ENCODE measurements at regions not wholly inside any gene's neighbourhood (a gene's known extent, or its start where the extent isn't known, plus 50 kb on each side); places are given as distances from the start of the nearest gene placed in this dataset.

DNA sequence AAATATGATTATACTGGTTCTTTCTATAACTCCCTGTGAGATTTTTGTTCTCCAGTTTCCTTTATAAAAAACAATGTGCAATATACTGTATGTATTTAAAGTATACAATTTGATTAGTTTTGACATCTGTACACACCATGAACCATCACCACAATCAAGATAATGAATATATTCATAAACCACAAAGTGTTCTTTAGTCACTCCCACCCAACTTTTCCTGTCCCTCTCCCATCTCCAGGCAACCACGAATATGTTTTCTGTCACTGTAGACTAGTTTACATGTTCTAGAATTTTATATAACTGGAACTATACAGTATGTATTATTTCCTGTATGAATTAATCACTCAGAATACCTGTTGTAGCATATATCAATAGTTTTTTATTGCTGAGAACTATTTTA is 177.0 kb upstream of the MBNL1 start:
- H3K4me3 ChIP-seq (ENCODE audit: low read depth in 1 of 2, low read length in 2 of 2), result no peak overlapping the region
- H3K4me1 ChIP-seq (ENCODE audit: control insufficient read depth in 1 of 2, insufficient read depth in 2 of 2, low read length in 2 of 2), result no peaks in the 10 kb centered on the region
- H3K36me3 ChIP-seq (ENCODE audit: control insufficient read depth in 1 of 2, insufficient read depth in 2 of 2, low read length in 2 of 2), result no peaks in the 10 kb centered on the region
- H3K9ac ChIP-seq (ENCODE audit: low read depth in 1 of 2, low read length in 2 of 2), result no peak overlapping the region
- H3K27ac ChIP-seq (ENCODE audit: low read depth, low read length), result no peak overlapping the region
- no peaks in the 10 kb centered on the region for H3K27me3 ChIP-seq (ENCODE audit: control insufficient read depth in 1 of 2, insufficient read depth in 2 of 2, low read length in 2 of 2)
- no peaks in the 10 kb centered on the region for H3K9me3 ChIP-seq (ENCODE audit: control insufficient read depth in 1 of 2, low read length in 2 of 2)

DNA sequence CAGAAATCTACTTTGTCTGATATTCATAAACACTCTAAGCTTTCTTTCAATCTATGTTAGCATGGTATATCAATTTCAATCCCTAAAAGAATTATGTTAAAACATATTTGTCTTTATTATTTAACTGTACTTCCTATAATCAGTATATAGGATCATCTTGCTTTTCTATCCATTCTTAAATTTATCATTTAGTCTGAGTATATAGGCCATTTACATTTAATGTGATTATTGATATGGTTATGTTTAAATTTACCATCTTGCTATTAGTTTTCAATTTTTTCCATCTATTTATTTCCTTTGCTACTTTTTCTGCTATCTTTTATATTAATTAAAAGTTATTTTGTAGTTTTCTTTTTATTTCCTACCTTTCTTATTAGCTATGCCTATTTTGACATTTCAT is 174.8 kb upstream of the MBNL1 start:
- Histone ChIP-seq H3K9ac (ENCODE audit: low read depth in 1 of 2, low read length in 2 of 2) (no peak overlapping the region), H3K4me3 (ENCODE audit: low read depth in 1 of 2, low read length in 2 of 2) (no peak overlapping the region), H3K27ac (ENCODE audit: low read depth, low read length) (no peak overlapping the region), H3K27me3 (ENCODE audit: control insufficient read depth in 1 of 2, insufficient read depth in 2 of 2, low read length in 2 of 2) (no peaks in the 10 kb centered on the region), H3K4me1 (ENCODE audit: control insufficient read depth in 1 of 2, insufficient read depth in 2 of 2, low read length in 2 of 2) (no peaks in the 10 kb centered on the region), H3K9me3 (ENCODE audit: control insufficient read depth in 1 of 2, low read length in 2 of 2) (no peaks in the 10 kb centered on the region), H3K36me3 (ENCODE audit: control insufficient read depth in 1 of 2, insufficient read depth in 2 of 2, low read length in 2 of 2) (no peaks in the 10 kb centered on the region)

DNA sequence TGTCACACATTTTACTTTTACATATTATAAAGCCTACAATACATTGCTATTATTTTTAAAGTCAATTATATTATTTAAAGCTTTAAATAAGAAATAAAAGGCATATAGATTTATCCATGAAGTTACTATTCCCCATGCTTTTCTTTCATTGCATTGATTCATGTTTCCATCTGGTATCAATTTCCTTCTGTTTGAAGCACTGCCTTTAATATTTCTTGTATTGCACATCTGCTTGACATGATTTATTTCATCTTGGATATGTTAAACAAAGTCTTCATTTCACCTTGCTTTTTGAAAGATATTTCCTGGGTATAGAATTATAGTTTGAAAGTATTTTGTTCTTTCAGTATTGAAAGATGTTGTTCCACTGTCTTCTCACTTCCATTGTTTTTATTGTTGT is 174.3 kb upstream of the MBNL1 start:
- Histone ChIP-seq H3K4me1 (ENCODE audit: control insufficient read depth in 1 of 2, insufficient read depth in 2 of 2, low read length in 2 of 2) (no peaks in the 10 kb centered on the region), H3K27me3 (ENCODE audit: control insufficient read depth in 1 of 2, insufficient read depth in 2 of 2, low read length in 2 of 2) (no peaks in the 10 kb centered on the region), H3K9me3 (ENCODE audit: control insufficient read depth in 1 of 2, low read length in 2 of 2) (no peaks in the 10 kb centered on the region), H3K27ac (ENCODE audit: low read depth, low read length) (no peak overlapping the region), H3K9ac (ENCODE audit: low read depth in 1 of 2, low read length in 2 of 2) (no peak overlapping the region), H3K4me3 (ENCODE audit: low read depth in 1 of 2, low read length in 2 of 2) (no peak overlapping the region), H3K36me3 (ENCODE audit: control insufficient read depth in 1 of 2, insufficient read depth in 2 of 2, low read length in 2 of 2) (no peaks in the 10 kb centered on the region)

DNA sequence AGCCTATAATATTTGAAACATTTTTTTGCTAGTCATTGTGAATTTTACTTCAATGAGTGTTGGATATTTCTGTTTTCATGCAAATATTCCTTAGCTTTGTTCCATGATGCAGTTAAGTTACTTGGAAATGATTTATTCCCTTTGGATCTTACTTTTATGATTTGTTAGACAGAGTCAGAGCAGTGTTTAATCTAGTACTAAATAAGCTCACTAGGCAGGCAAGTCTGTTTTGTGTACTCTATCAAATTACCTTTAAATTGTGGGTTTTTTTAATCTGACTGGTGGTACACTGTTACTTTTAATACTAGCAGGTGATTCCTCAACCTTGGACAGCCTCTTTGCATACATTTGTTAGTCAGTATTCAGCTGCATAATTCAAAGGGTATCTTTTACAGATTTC is 173.3 kb upstream of the MBNL1 start:
- no peak overlapping the region for H3K9ac ChIP-seq (ENCODE audit: low read depth in 1 of 2, low read length in 2 of 2)
- H3K4me3 ChIP-seq (ENCODE audit: low read depth in 1 of 2, low read length in 2 of 2), result no peak overlapping the region
- H3K27me3 ChIP-seq (ENCODE audit: control insufficient read depth in 1 of 2, insufficient read depth in 2 of 2, low read length in 2 of 2), result no peaks in the 10 kb centered on the region
- H3K27ac ChIP-seq (ENCODE audit: low read depth, low read length), result no peak overlapping the region
- H3K9me3 ChIP-seq (ENCODE audit: control insufficient read depth in 1 of 2, low read length in 2 of 2), result no peaks in the 10 kb centered on the region
- no peaks in the 10 kb centered on the region for H3K36me3 ChIP-seq (ENCODE audit: control insufficient read depth in 1 of 2, insufficient read depth in 2 of 2, low read length in 2 of 2)
- H3K4me1 ChIP-seq (ENCODE audit: control insufficient read depth in 1 of 2, insufficient read depth in 2 of 2, low read length in 2 of 2), result no peaks in the 10 kb centered on the region

DNA sequence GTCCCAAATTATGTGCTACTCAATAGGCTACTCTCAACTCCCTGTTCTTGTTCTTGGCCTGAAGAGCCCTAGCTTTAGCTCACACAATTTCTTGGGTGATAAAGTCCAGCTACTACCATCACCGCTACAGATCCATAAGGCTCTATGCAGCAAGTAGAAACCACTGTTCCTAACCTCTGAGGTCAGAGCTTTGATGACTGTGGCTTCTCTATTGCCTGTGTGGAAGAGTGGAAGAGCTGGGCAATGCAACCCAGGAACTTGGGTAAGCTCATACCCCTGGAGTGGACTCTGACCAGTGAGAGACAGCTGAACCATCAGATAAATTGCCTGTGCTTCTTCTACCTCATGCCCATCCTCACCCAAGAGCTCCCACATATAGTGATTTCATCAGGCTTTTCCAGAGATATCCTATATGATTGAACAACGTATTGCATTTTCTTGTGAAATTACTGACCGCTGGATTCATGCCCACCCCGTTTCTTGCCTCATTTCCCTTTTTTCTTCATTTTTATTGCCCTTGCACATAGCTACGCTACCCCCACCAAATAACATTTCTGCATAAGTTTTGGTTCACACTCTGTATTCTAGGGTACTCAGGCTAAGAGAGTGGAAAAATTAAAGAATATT is 172.3 kb upstream of the MBNL1 start:
- no peaks in the 10 kb centered on the region for H3K9me3 ChIP-seq (ENCODE audit: control insufficient read depth in 1 of 2, low read length in 2 of 2)
- no peaks in the 10 kb centered on the region for H3K36me3 ChIP-seq (ENCODE audit: control insufficient read depth in 1 of 2, insufficient read depth in 2 of 2, low read length in 2 of 2)
- H3K27me3 ChIP-seq (ENCODE audit: control insufficient read depth in 1 of 2, insufficient read depth in 2 of 2, low read length in 2 of 2), result no peaks in the 10 kb centered on the region
- H3K27ac ChIP-seq (ENCODE audit: low read depth, low read length), result no peak overlapping the region
- H3K9ac ChIP-seq (ENCODE audit: low read depth in 1 of 2, low read length in 2 of 2), result no peak overlapping the region
- no peak overlapping the region for H3K4me3 ChIP-seq (ENCODE audit: low read depth in 1 of 2, low read length in 2 of 2)
- no peaks in the 10 kb centered on the region for H3K4me1 ChIP-seq (ENCODE audit: control insufficient read depth in 1 of 2, insufficient read depth in 2 of 2, low read length in 2 of 2)

DNA sequence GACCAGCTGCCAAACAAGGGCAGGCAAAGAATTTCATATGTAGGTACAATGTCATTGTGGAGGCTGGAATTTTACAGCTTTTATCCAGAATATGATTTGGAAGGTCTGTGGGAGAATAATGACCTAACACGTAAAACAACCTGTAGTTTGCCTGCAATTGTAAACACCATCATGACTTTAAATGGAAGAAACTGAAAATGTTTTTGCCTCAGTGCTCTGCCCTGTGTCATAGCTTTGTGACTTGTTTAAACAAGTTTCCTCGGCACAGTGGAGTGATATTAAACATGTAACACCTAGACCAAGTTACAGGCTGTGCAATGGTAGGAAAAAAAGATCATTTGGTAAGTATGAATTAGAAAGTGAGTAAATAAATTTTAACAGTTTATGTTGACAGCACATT is 171.6 kb upstream of the MBNL1 start:
- Histone ChIP-seq H3K9ac (ENCODE audit: low read depth in 1 of 2, low read length in 2 of 2) (no peak overlapping the region), H3K27ac (ENCODE audit: low read depth, low read length) (no peak overlapping the region), H3K36me3 (ENCODE audit: control insufficient read depth in 1 of 2, insufficient read depth in 2 of 2, low read length in 2 of 2) (no peaks in the 10 kb centered on the region), H3K9me3 (ENCODE audit: control insufficient read depth in 1 of 2, low read length in 2 of 2) (no peaks in the 10 kb centered on the region), H3K4me3 (ENCODE audit: low read depth in 1 of 2, low read length in 2 of 2) (no peak overlapping the region), H3K27me3 (ENCODE audit: control insufficient read depth in 1 of 2, insufficient read depth in 2 of 2, low read length in 2 of 2) (no peaks in the 10 kb centered on the region), H3K4me1 (ENCODE audit: control insufficient read depth in 1 of 2, insufficient read depth in 2 of 2, low read length in 2 of 2) (no peaks in the 10 kb centered on the region)

DNA sequence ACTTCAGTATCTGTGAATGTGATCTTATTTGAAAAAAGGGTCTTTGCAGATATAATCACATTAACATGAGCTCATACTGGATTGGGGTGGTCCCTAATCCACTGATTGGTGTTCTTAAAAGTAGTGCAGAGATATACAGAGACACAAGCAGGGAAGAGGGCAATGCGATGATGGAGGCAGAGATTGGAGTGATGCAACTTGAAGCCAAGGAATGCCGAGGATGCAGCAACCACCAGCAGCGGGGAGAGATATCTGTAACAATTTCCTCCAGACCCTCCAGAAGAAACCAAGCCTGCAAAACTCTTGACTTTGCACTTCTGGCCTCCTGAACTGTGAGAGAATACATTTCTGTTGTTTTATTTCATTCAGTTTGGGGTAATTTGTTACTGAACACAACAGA is 171.0 kb upstream of the MBNL1 start:
- Histone ChIP-seq H3K36me3 (ENCODE audit: control insufficient read depth in 1 of 2, insufficient read depth in 2 of 2, low read length in 2 of 2) (no peaks in the 10 kb centered on the region), H3K27ac (ENCODE audit: low read depth, low read length) (no peak overlapping the region), H3K9ac (ENCODE audit: low read depth in 1 of 2, low read length in 2 of 2) (no peak overlapping the region), H3K4me3 (ENCODE audit: low read depth in 1 of 2, low read length in 2 of 2) (no peak overlapping the region), H3K9me3 (ENCODE audit: control insufficient read depth in 1 of 2, low read length in 2 of 2) (no peaks in the 10 kb centered on the region), H3K4me1 (ENCODE audit: control insufficient read depth in 1 of 2, insufficient read depth in 2 of 2, low read length in 2 of 2) (no peaks in the 10 kb centered on the region), H3K27me3 (ENCODE audit: control insufficient read depth in 1 of 2, insufficient read depth in 2 of 2, low read length in 2 of 2) (no peaks in the 10 kb centered on the region)

DNA sequence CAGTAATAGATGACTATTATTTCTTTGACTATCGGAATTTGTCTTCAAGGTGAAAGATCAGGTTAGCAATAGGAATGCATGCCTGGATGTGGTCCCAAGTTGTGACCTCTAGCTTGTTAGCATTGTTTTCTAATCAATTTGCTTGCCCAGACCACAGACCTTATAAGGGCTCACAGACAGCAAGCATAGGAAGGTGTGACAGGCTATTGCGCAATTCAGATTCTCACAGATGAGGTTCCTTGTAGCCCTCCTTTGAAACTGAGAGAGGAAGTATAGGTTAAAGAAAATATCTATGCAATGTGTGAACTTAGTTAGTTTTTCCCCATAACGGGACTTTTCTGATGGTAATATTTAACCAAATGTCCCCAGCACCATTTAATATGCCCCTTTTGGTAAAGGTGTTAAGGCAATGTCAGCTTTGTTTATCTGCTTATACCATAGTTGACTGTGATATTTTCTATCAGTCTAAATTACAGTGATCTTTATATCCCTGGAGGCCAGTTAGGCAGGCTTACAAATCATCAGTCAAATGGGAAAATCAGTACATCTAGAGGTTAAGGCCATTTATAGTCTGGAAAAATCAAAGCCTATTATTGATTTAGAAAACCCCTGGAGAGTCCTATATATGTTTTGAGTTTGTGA is 168.1 kb upstream of the MBNL1 start:
- Histone ChIP-seq H3K9me3 (ENCODE audit: control insufficient read depth in 1 of 2, low read length in 2 of 2) (no peaks in the 10 kb centered on the region), H3K27me3 (ENCODE audit: control insufficient read depth in 1 of 2, insufficient read depth in 2 of 2, low read length in 2 of 2) (no peaks in the 10 kb centered on the region), H3K4me1 (ENCODE audit: control insufficient read depth in 1 of 2, insufficient read depth in 2 of 2, low read length in 2 of 2) (no peaks in the 10 kb centered on the region), H3K36me3 (ENCODE audit: control insufficient read depth in 1 of 2, insufficient read depth in 2 of 2, low read length in 2 of 2) (no peaks in the 10 kb centered on the region), H3K4me3 (ENCODE audit: low read depth in 1 of 2, low read length in 2 of 2) (no peak overlapping the region), H3K27ac (ENCODE audit: low read depth, low read length) (no peak overlapping the region), H3K9ac (ENCODE audit: low read depth in 1 of 2, low read length in 2 of 2) (no peak overlapping the region)

DNA sequence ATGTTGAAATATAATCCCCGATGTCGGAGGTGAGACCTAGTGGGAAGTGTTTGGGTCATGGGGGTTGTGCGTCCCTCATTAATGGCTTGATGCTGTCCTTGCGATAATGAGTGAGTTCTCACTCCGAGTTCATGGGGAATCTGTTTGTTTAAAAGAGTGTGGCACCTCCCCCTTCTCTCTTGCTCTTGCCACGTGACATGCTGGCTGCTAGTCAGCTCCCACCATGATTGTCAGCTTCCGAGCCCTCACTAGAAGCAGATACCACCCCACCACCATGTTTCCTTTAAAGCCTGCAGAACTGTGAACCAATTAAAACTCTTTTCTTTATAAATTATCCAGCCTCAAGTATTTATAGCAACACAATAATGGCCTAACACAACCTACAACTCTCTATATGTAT is 166.3 kb upstream of the MBNL1 start:
- no peaks in the 10 kb centered on the region for H3K27me3 ChIP-seq (ENCODE audit: control insufficient read depth in 1 of 2, insufficient read depth in 2 of 2, low read length in 2 of 2)
- no peak overlapping the region for H3K4me3 ChIP-seq (ENCODE audit: low read depth in 1 of 2, low read length in 2 of 2)
- no peaks in the 10 kb centered on the region for H3K36me3 ChIP-seq (ENCODE audit: control insufficient read depth in 1 of 2, insufficient read depth in 2 of 2, low read length in 2 of 2)
- no peak overlapping the region for H3K9ac ChIP-seq (ENCODE audit: low read depth in 1 of 2, low read length in 2 of 2)
- no peaks in the 10 kb centered on the region for H3K4me1 ChIP-seq (ENCODE audit: control insufficient read depth in 1 of 2, insufficient read depth in 2 of 2, low read length in 2 of 2)
- H3K27ac ChIP-seq (ENCODE audit: low read depth, low read length), result no peak overlapping the region
- no peaks in the 10 kb centered on the region for H3K9me3 ChIP-seq (ENCODE audit: control insufficient read depth in 1 of 2, low read length in 2 of 2)

DNA sequence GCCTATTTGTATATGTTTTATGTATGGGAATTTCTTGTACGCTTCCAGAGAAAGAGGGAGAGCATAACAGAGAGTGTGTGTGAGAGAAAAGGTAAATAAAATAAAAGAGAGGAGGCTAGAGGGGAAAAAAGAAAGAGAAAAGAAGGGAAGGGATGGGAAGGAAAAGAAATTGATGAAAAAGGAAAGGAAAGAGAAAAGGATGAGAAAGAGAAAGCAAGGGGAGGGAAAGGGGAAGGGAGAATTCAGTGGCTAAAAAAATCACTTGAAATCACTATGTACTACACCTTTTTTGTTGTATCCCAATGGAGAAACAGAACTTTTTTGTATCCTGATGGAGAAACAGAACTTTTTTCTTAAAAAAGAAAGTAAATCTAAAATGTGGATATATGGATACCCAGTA is 165.5 kb upstream of the MBNL1 start:
- Histone ChIP-seq H3K4me3 (ENCODE audit: low read depth in 1 of 2, low read length in 2 of 2) (no peak overlapping the region), H3K36me3 (ENCODE audit: control insufficient read depth in 1 of 2, insufficient read depth in 2 of 2, low read length in 2 of 2) (no peaks in the 10 kb centered on the region), H3K9me3 (ENCODE audit: control insufficient read depth in 1 of 2, low read length in 2 of 2) (no peaks in the 10 kb centered on the region), H3K27me3 (ENCODE audit: control insufficient read depth in 1 of 2, insufficient read depth in 2 of 2, low read length in 2 of 2) (no peaks in the 10 kb centered on the region), H3K4me1 (ENCODE audit: control insufficient read depth in 1 of 2, insufficient read depth in 2 of 2, low read length in 2 of 2) (no peaks in the 10 kb centered on the region), H3K9ac (ENCODE audit: low read depth in 1 of 2, low read length in 2 of 2) (no peak overlapping the region), H3K27ac (ENCODE audit: low read depth, low read length) (no peak overlapping the region)

Measured in duodenal mucosa (tissue), 2 donors.